Tongue (tissue), 1 donor: ENCODE measurements at regions not wholly inside any gene's neighbourhood (a gene's known extent, or its start where the extent isn't known, plus 50 kb on each side); places are given as distances from the start of the nearest gene placed in this dataset.
"Not testable (repeated sequence)": the region's sequence is repeated elsewhere in the genome, so short reads cannot be mapped to it uniquely, and the experiment has no call there.

Experiments used
- DNase-seq: peaks from one replicate; pipeline ENCODE4 v3.0.0-alpha.2; 2015

DNA sequence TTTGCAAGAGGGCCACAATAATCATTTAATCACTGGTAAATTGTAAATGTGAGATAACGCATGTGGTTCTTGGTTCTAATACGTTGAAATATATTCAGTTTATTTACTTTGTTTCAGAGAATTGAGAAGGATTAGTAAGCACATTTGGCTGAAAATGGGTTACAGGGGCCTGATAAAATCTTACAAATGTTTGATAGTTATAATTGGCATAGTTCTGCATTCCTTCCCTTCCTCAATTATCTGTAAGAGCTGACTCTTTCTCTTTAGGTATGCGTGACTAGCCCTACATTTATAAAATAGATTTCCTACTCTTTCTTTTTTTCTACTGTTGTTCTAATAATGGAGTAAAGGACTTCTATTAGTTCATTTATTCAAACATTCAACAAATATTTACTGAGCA lies 685.2 kb downstream of the NUP35 start:
- no peak for DNase-seq

DNA sequence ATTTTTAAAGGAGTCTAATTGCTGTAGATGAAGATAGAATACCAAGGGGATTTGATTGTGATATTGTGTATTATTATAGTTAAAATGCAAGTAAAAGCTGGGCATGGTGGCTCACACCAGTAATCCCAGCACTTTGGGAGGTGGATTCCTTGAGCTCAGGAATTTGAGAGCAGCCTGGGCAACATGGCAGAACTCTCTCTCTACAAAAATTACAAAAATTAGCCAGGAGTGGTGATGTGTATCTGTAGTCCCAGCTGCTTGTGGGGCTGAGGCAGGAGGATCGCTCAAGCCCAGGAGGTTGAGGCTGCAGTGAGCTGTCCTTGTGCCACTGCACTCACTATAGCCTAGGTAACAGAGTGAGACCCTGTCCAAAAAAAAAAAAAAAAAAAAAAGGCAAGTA lies 687.0 kb downstream of the NUP35 start:
- DNase-seq: no peak

DNA sequence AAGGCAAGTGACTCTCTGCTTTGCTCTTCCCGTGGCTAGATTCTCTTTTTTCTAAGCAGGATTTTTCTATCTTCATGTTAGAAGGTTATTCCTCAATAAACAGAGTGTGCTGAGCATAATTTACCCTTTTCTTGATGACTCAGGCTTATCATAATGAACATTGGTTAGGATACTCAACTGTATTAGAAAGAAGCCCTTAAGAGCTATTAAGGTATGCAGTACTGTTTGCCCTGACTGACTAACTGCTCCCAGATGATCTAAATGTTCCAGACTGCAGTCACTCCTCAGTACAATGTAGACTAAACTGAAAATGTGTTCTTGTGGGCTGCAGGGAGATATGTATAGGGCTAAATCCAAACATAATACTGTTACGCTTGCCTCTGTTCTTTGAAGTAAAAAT lies 687.8 kb downstream of the NUP35 start:
- no peak for DNase-seq

DNA sequence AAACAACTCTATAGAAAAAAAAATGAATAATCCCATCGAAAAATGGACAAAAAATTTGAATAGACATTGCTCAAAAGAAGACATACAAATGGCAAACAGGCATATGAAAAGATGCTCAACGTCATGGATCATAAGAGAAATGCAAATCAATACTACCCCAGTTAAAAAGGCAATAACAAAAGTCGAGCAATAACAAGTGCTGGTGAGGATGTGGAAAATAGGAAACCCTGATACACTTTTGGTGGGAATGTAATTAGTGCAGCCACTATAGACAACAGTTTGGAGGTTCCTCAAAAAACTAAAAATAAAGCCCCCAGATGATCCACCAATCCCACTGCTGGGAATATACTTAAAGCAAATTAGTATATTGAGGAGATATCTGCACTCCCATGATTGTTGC lies 701.5 kb downstream of the NUP35 start:
- DNase-seq: no peak

DNA sequence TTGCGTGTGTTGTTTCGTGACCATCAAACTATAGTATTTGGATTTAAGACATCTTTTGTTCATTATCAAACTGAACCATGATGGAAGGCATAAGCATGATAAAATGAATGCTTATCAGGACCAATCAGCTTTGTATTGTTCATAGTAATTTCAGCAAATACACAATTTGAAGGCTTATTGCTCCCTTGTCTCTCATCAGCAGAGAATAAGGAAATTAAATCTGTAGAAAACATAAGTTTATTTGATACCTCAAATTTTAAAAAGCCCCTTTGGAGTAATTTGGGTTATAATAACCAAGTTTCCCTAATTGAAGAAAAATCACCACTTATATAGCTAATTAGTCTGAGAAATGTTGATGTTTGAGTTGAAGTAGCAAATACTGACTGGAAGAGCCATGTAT lies 705.7 kb downstream of the NUP35 start:
- DNase-seq: no peak

DNA sequence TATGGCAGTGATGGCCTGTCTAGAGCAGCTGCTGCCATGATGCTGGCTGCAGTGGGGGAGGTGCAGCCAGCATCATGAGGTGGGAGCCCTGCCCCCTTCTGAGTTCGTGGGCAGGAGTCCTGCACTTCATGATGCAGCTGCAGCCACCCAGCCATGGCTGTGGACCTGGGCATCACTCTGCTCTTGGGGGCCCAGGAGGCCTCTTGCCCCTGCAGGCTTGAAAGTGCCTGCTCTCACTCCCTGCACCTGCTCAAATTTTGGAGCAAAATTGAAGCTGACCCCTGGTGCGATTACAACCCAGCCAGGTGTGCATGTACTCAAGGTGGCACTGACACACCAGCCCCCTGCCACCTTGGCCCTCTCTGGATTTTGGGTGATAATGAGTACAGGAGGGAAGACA lies 712.9 kb downstream of the NUP35 start:
- no peak for DNase-seq

DNA sequence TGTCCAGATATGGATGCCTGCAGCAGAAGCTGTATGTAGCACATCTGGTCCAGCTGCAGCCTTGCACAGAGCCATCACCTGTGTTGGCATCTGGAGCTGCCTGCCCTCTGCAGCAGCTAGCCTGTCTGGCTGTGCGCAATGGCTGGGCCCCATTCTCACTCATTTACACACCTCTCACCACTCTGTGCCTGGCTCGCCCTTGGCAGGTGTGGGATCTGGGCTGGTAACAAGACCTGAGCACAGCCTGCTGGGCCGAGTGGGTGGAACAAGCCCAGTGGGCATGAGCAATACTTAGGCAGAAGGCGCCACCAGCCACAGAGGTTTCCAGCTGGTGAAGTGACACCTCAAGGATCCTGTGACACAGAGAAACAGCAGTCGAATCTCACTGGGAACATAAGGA lies 714.1 kb downstream of the NUP35 start:
- DNase-seq: no peak

DNA sequence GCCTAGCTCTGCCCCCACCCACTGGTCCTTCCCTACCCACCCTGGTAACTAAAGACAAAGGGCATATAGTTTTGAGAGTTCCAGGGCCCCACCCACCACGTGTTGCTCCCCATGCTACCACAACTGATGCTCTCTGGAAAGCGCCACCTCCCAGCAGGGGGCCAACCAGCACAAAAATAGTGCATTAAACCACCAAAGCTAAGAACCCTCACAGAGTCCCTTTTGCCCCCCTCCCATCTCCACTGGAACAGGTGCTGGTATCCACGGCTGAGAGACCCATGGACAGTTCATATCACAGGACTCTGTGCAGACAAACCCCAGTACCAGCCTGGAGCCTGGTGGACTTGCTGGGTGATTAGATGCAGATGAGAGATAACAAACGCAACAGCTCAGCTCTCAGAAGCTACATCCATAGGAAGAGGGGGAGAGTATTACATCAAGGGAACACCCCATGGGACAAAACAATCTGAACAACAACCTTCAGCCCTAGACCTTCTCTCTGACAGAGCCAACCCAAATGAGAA lies 715.9 kb downstream of the NUP35 start:
- DNase-seq: peak; percentile 12

DNA sequence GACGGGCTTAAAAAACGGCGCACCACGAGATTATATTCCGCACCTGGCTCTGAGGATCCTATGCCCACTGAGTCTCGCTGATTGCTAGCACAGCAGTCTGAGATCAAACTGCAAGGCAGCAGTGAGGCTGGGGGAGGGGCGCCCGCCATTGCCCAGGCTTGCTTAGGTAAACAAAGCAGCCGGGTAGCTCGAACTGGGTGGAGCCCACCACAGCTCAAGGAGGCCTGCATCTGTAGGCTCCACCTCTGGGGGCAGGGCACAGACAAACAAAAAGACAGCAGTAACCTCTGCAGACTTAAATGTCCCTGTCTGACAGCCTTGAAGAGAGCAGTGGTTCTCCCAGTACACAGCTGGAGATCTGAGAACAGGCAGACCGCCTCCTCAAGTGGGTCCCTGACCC lies 725.6 kb downstream of the NUP35 start:
- DNase-seq: not testable (repeated sequence)

DNA sequence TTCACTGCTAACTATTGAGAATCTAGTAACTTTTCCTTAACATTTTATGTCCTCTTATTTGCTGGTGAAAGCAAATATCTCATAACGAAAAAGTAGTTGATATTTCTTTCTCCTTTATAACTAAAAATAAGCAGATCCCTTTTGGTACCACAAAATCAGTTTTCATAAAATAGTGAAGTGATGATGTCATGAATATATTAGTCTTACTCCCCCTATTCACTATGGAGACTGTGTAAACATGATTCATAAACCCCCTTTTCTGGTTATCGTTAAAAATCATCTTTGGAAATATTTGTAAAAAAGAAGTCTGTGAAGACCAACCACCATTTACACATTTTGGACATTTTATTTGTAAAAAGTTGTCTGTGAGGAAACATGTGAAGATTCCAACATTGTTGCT lies 734.9 kb downstream of the NUP35 start:
- no peak for DNase-seq

DNA sequence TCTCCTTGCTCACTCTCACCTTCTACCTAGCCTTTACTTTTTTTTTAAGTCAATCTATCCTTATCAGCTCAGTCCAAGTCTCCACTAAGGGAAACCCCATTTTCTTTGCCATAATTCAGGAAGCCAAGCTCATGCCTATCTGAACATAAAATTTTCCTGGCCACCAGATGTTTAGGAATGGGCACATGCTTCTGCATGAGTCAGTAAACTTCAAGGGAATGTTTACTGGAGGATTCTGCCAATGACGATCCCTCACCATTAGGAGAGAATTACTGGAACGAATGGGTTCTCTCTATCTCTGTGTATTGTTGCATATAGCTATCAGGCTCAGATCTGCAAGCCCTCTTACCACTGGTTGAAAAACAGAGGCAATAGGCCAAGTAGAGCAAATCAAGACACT lies 731.7 kb upstream of the ZNF804A start:
- no peak for DNase-seq

DNA sequence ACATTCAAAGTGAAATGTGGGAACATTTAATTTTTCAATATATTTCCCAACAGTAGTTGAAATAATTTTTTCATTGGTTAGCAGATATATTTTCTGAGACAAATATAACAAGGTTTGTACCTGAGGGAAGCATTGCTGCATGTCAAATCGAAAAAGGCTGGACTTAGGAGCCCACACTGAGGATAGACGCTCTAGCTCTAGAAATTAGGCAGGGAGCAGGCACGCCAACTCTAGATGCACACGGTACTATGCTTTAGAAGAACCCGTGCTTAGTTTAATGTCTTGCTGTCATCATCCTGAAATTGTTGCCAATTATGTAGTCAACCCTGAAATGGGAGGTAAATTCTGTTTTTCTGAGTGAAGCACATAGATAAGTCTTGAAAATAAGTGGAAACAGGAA lies 731.1 kb upstream of the ZNF804A start:
- DNase-seq: no peak

DNA sequence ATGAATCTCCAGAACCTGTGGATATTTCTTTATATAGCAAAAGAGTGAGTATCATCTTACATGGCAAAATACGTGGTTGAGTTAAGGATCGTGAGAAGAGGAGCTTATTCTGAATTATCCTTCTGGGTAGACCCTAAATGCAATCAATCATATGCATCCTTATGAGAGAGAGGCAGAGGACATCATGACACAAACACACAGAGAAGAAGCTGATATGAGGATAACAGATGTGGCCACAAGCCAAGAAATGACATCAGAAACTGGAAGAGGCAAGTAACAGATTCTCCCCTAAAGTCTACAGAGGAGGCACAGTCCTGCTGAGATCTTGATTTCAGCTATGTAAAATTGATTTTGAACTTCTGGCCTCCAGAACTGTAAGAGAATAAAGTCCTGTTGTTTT lies 730.2 kb upstream of the ZNF804A start:
- peak; percentile 64 for DNase-seq

DNA sequence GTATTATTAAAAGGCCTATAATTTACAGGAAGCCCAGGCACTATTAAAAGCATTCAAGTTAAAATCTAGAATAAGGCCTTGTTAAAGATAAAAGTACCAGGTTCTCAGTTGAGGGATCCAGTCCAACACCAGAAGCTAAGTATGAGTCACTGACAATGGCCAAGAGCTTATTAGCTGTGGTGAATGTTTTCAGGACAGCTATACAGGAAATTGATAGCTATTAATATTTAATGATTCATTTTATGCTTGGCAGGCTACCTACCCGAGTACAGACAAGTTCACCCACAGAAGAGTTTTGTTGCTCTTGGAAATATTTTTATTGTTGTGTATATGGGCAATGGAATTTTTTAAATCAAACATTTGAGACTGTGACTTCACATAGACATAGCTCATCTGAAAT lies 729.6 kb upstream of the ZNF804A start:
- no peak for DNase-seq

DNA sequence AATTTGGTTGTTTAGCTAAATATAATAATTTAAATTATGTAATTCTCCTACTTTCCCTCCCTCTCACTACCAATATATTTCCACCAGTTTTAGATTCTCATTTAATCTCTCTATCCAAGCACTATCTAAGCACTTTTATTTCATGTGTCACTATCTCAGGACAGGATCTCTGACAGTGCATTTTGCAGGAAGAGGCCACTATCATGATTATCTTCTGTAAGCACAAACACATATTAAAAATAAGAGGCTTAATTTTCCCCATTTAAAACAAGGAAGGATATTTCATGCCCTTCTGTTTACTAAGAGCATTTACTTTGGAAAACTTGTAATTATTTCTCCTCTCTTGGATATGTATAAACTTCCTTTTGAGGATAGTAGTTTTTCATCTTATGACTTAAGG lies 726.2 kb upstream of the ZNF804A start:
- DNase-seq: no peak

DNA sequence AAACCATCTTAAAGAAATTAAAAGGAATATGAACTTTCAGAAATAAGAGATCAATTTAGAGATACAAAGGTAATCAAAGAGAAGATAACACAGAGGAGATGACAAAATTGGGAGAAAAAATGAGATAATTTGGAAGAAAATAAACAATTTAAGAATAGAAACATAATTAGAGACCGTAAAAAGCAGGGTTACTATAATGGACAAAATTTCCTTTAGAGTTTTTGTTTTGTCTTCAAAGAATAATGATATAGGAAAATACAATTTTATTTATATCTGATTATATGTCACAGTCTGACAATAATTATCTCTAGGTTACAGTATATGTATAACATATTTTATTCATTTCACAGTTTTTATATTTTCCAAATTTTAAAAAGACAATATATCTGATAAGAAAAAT lies 716.4 kb upstream of the ZNF804A start:
- DNase-seq: no peak

DNA sequence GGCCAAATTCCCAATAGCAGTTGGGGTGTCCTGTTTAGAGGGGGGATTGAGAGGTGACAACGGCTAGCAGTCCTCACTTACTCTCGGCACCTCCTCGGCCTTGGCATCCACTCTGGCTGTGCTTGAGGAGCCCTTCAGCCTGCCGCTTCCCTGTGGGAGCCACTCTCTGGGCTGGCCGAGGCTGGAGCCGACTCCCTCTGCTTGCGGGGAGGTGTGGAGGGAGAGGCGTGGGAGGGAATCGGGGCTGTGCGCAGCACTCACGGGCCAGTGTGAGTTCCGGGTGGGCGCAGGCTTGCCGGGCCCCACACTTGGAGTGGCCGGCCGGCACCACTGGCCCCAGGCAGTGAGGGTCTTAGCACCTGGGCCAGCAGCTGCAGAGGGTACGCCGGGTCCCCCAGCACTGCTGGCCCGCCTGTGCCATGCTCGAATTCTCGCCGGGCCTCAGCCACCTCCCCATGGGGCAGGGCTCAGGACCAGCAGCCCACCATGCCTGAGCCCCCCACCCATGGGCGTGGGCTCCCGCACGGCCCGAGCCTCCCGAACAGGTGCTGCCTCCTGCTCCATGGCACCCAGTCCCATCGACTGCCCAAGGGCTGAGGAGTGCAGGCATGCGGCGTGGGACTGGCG lies 705.9 kb upstream of the ZNF804A start:
- no peak for DNase-seq

DNA sequence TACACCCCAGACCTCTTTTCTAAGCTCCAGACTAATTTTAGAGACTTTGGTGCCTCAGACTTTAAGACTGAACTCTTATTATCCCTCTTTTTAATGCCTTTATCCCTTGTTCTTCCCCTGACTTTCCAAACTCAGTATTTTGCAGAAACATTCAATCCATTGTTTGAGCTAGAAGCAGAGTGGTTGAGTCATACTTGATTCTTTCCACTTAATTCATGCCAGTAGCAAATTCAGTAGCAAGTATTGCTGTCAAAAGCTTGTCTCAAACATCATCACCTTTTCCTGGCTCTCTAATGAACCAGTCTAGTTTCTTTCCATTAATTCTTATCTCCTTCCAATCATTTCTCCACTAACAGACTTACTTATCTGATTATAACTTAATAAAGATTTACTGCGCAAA lies 699.7 kb upstream of the ZNF804A start:
- peak; percentile 2 for DNase-seq

DNA sequence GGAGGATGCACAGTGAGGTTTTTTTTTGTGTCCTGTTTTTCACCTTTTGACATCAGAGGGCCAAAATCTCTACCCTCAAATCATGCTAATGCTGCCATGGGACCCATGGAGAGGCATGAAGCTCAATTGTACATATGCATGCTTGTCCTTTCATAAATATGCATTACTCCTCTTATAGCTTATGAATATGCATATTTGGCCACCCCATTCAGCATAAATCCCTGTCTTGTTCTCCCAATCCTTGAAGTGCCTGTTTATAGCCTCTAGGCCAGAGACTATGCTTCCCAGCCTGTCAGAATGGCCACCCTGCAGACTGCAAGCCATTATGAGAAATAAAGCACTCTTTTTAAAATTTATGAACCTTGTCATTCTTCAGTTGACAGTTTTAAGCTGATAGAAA lies 696.4 kb upstream of the ZNF804A start:
- no peak for DNase-seq

DNA sequence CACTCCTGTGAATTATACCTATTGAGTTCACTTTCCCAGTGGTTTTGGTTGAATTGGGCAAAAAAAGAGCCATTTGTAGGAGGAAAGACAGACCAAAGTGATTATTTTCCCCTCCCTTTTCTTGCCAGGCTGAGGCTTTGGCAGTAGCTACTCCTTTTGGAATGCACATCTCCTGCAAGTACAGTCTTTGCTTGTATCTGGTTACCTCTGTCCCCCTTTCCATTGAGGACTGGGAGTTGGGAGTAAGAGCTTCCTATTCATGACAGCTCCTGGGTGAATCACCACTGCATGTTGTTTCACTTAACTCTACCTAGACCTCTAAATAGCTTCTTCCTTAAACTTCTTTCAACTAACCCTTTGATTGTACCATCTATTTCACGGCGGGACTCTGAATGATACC lies 695.3 kb upstream of the ZNF804A start:
- no peak for DNase-seq

DNA sequence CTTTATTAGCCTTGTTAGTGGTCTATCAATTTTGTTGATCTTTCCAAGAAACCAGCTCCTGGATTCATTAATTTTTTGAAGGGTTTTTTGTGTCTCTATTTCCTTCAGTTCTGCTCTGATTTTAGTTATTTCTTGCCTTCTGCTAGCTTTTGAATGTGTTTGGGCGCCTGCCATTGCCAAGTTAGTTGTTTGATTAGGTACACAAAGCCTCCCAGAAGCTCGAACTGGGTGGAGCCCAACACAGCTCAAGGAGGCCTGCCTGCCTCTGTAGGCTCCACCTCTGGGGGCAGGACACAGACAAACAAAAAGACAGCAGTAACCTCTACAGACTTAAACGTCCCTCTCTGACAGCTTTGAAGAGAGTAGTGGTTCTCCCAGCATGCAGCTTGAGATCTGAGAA lies 682.3 kb upstream of the ZNF804A start:
- not testable (repeated sequence) for DNase-seq

DNA sequence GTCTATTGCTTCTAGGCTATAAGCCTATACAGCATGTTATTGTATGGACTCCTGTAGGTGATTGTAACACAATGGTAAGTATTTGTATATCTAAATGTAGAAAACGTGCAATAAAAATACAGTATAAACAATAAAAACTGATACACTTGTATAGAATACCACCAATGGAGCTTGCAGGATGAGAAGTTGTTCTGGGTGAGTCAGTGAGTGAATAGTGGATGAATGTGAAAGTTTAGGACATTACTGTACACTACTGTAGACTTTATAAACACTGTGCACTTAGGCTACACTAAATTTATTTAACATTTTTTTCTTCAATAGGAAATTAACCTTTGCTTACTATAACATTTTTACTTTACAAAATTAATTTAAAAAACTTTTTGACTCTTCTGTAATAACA lies 679.2 kb upstream of the ZNF804A start:
- no peak for DNase-seq

DNA sequence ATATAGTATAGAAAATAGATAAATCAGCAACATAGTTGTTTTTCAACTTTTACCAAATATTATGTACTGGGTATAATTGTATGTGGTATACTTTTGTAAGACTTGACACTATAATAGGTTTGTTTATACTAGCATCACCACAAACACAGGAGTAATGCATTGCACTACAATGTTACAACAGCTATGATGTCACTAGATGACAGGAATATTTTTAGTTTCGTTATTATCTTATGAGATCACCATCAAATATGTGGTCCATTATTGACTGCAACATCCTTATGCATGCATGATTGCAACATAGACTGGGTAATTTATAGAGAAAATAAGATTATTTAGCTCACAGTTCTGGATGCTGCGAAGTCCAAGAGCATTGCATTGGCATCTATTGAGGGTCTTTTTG lies 678.4 kb upstream of the ZNF804A start:
- DNase-seq: no peak

DNA sequence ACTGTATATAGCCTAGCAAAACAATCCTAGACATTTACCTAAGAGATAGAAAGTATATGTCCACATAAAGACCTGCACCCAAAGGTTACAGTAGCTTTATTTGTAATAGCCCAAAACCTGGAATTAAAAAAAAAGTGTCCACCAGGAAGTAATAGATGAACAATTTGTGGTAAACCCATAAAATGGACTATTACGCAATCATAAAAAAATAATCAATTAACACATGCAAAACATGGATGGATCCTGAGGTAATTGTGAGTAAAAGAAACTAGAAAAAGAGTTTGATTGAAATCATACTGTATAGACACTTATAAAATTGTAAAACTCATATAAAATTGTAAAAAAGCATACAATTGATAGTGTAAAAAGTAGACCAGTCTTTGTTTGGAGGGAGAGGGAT lies 673.0 kb upstream of the ZNF804A start:
- DNase-seq: no peak

DNA sequence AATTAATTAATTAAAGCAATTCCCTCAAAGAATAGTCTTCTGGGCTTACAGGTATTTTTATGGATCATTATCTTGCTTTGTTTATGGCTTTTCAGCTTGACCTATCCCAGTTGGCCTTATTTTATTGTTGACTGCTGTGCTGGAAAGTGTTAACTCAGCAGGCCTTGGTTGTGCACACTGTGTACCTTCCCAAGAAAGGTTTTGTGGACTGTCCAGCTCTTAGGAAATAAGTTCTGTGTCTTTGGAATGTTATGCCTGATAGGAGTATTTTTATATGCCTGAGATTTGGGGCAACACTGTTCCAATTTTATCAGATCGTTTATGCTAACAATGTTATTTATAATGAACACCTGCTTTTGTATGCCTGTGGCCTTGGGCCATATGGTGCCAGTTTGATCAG lies 671.9 kb upstream of the ZNF804A start:
- no peak for DNase-seq
